ENCODE measurements at regions not wholly inside any gene's neighbourhood (a gene's known extent, or its start where the extent isn't known, plus 50 kb on each side); places are given as distances from the start of the nearest gene placed in this dataset.

DNA sequence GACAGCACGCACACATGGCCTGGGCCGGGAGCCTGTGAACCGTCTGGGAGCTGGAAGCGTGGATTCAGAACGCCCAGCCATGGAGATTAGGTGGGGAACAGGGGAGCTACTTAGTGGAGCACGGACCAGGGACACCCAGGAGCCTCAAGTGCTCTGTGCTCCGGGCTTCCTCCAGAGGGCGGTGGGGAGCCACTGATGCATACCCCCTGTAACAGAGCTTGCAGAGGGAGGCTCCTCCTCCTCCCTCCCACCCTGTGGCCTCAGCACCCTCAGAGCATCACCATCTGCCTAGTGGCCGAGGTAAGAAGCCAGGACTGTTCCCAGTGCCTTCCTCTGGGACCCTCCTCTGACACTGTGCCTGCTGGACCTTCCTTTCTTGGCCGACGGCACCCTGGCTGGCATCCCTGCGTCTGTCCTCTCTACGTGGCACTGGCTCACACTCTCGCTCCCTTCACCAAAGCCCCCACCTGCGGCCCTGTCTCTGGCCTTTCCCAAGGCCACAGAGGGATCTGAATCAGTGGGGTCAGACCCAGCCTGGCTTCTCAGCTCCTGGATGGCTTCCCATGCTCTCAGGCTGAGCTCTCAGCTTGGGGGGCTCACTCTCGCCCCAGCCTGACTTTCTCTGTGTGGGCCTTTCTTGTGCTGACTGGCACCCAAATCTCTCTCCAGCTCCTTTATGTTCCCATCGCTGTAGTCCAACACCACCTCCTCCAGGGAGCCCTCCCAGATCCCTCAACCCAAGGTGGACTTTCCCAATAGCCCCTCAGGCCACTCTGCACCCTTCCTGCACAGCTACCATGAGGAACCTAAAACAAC, 780.9 kb downstream of the BRD1 start (continued):
- TF ChIP-seq, protein P1, sequence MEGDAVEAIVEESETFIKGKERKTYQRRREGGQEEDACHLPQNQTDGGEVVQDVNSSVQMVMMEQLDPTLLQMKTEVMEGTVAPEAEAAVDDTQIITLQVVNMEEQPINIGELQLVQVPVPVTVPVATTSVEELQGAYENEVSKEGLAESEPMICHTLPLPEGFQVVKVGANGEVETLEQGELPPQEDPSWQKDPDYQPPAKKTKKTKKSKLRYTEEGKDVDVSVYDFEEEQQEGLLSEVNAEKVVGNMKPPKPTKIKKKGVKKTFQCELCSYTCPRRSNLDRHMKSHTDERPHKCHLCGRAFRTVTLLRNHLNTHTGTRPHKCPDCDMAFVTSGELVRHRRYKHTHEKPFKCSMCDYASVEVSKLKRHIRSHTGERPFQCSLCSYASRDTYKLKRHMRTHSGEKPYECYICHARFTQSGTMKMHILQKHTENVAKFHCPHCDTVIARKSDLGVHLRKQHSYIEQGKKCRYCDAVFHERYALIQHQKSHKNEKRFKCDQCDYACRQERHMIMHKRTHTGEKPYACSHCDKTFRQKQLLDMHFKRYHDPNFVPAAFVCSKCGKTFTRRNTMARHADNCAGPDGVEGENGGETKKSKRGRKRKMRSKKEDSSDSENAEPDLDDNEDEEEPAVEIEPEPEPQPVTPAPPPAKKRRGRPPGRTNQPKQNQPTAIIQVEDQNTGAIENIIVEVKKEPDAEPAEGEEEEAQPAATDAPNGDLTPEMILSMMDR (conservative IDR thresholded peaks at IDR 0.05; ENCODE audit: low read depth in 2 of 2) = no peak
- TF ChIP-seq NANOG (IDR thresholded peaks at IDR 0.05; ENCODE audit: borderline replicate concordance) (no peak), STAT1 (IDR thresholded peaks at IDR 0.05; ENCODE audit: unreplicated experiment) (no peak), CREB1 (CRISPR knock-in tag; IDR thresholded peaks at IDR 0.05; ENCODE audit: low read depth) (no peak), EZH2phosphoT487 (IDR thresholded peaks at IDR 0.05; ENCODE audit: unreplicated experiment) (no peak), ZNF114 (CRISPR knock-in tag; IDR thresholded peaks at IDR 0.05) (no peak), EZH2 (IDR thresholded peaks at IDR 0.05; ENCODE audit: low read depth, unreplicated experiment) (no peak), ZNF331 (CRISPR knock-in tag; IDR thresholded peaks at IDR 0.05; ENCODE audit: low read depth) (no peak)
- TF ChIP-seq, protein P2, sequence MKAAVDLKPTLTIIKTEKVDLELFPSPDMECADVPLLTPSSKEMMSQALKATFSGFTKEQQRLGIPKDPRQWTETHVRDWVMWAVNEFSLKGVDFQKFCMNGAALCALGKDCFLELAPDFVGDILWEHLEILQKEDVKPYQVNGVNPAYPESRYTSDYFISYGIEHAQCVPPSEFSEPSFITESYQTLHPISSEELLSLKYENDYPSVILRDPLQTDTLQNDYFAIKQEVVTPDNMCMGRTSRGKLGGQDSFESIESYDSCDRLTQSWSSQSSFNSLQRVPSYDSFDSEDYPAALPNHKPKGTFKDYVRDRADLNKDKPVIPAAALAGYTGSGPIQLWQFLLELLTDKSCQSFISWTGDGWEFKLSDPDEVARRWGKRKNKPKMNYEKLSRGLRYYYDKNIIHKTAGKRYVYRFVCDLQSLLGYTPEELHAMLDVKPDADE (IDR thresholded peaks at IDR 0.05) = no peak
- TF ChIP-seq, protein P3, sequence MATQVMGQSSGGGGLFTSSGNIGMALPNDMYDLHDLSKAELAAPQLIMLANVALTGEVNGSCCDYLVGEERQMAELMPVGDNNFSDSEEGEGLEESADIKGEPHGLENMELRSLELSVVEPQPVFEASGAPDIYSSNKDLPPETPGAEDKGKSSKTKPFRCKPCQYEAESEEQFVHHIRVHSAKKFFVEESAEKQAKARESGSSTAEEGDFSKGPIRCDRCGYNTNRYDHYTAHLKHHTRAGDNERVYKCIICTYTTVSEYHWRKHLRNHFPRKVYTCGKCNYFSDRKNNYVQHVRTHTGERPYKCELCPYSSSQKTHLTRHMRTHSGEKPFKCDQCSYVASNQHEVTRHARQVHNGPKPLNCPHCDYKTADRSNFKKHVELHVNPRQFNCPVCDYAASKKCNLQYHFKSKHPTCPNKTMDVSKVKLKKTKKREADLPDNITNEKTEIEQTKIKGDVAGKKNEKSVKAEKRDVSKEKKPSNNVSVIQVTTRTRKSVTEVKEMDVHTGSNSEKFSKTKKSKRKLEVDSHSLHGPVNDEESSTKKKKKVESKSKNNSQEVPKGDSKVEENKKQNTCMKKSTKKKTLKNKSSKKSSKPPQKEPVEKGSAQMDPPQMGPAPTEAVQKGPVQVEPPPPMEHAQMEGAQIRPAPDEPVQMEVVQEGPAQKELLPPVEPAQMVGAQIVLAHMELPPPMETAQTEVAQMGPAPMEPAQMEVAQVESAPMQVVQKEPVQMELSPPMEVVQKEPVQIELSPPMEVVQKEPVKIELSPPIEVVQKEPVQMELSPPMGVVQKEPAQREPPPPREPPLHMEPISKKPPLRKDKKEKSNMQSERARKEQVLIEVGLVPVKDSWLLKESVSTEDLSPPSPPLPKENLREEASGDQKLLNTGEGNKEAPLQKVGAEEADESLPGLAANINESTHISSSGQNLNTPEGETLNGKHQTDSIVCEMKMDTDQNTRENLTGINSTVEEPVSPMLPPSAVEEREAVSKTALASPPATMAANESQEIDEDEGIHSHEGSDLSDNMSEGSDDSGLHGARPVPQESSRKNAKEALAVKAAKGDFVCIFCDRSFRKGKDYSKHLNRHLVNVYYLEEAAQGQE (IDR thresholded peaks at IDR 0.05; ENCODE audit: unreplicated experiment) = no peak

DNA sequence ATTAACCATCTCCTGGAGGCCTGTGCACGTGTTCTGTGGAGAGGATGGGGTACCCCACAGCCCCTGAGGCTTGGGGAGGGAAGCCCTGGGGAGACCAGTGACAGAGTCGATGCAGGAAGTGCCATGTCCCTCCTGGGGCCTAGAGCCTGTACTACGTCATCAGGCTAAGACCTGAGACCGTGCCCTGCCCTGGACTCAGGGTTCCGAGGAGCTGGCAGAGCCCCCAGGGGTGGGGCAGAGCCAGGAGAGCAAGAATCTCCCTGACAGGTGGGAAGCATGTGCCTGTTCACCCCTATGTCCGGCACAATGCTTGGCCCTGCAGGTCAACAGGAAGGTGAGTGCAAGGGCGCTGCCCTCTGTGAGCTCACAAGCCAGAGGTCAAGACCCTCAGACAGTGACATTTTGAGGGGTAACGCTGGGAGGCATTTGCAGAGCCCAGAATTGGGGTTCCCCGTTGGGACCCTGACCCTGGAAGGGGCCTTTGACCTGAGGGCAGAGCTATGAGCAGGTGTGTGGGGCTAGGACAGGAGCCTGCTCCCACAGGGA, 781.6 kb downstream of the BRD1 start:
- Mint-ChIP-seq H3K9me3 (no peaks in the 10 kb centered on the region), H3K4me1 (peaks cover 6% of the 10 kb centered on the region), H3K4me3 (no peak overlapping the region), H3K27me3 (ENCODE audit: insufficient read depth, low read depth, poor library complexity) (peaks cover 10% of the 10 kb centered on the region), H3K27ac (no peak overlapping the region), H3K36me3 (ENCODE audit: low read depth) (no peaks in the 10 kb centered on the region)
- H3K36me3 ChIP-seq (ENCODE audit: insufficient read depth) = no peaks in the 10 kb centered on the region; the same call in 1 of the 2 replicates
- no peak overlapping the region for H3K4me2 ChIP-seq
- no peak overlapping the region for H3K4me3 ChIP-seq
- no peak overlapping the region for H3K27ac ChIP-seq (ENCODE audit: low read depth)
- ATAC-seq (no peak), DNase-seq (ENCODE audit: low spot score) (no peak)
- no peaks in the 10 kb centered on the region for H3K9me2 ChIP-seq (ENCODE audit: insufficient read depth)
- H2AFZ ChIP-seq = no peak overlapping the region
- TF ChIP-seq NANOG (IDR thresholded peaks at IDR 0.05; ENCODE audit: borderline replicate concordance) (no peak), CREB1 (CRISPR knock-in tag; IDR thresholded peaks at IDR 0.05; ENCODE audit: low read depth) (no peak), ZNF114 (CRISPR knock-in tag; IDR thresholded peaks at IDR 0.05) (no peak), STAT1 (IDR thresholded peaks at IDR 0.05; ENCODE audit: unreplicated experiment) (no peak)
- TF ChIP-seq, protein P1 (conservative IDR thresholded peaks at IDR 0.05; ENCODE audit: low read depth in 2 of 2) = no peak
- no peaks in the 10 kb centered on the region for H3K79me2 ChIP-seq (replicated peaks; ENCODE audit: insufficient read depth)
- H4K20me1 ChIP-seq (replicated peaks; ENCODE audit: insufficient read depth) = no peaks in the 10 kb centered on the region
- no peaks in the 10 kb centered on the region for H3F3A ChIP-seq (replicated peaks; ENCODE audit: low read depth)
- no peaks in the 10 kb centered on the region for H3K4me1 ChIP-seq (ENCODE audit: insufficient read depth)
- no peaks in the 10 kb centered on the region for H3K27me3 ChIP-seq (ENCODE audit: insufficient read depth)

All from GM23338 (cell line).